ENCODE measurements at regions not wholly inside any gene's neighbourhood (a gene's known extent, or its start where the extent isn't known, plus 50 kb on each side); places are given as distances from the start of the nearest gene placed in this dataset.

DNA sequence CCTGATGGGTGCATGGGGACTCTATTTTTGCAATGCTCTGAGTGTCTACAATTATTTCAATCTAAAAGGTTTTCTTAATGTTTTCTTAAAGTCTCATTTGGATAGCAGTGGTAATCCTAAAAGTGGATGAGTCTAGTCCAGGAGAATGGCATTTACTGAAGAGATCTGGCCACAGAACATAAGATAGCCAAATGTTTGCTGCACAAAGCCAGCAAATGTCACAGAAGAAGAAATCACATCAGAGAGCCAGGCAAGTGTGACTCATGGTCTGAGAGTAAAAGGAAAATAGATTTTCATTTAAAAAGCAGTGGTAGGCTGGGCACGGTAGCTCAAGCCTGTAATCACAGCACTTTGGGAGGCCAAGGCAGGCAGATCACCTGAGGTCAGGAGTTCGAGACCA is 352.7 kb upstream of the GRAMD2B start:
- TF ChIP-seq CHD2 (IDR thresholded peaks at IDR 0.05; ENCODE audit: low read length, partially characterized antibody) (no peak), CHD4 (IDR thresholded peaks at IDR 0.05; ENCODE audit: borderline replicate concordance) (no peak), HOXA7 (CRISPR knock-in tag; IDR thresholded peaks at IDR 0.05) (no peak)
